Aorta (tissue), 5 donors: ENCODE measurements at regions not wholly inside any gene's neighbourhood (a gene's known extent, or its start where the extent isn't known, plus 50 kb on each side); places are given as distances from the start of the nearest gene placed in this dataset.

Experiments
- ATAC-seq: fragments of 200-7000 bp; cut with Tn5 transposase; one replicate; pipeline ENCODE4 v1.9.1; 2022; ENCODE audit warnings: moderate library complexity; ENCODE audit not compliant: low FRiP score
- DNase-seq, 2 donors: peaks; one replicate each; pipeline ENCODE4 v3.0.0-alpha.2; 2020
- H3K27ac ChIP-seq, 2 donors: one replicate each; pipeline ENCODE4 v1.5.1; 2013; ENCODE audit warnings: low read length in 2 of 2, mild to moderate bottlenecking in 2 of 2, moderate library complexity in 2 of 2, control low read depth in 1 of 2, inconsistent platforms in 1 of 2, low read depth in 1 of 2
- H3K27me3 ChIP-seq, 2 donors: one replicate each; pipeline ENCODE4 v1.6.1; 2013; ENCODE audit warnings: control low read depth in 1 of 2, low read length in 1 of 2, mild to moderate bottlenecking in 1 of 2, moderate library complexity in 1 of 2; ENCODE audit not compliant: insufficient read depth in 2 of 2, control insufficient read depth in 1 of 2
- H3K36me3 ChIP-seq, 2 donors: one replicate each; pipeline ENCODE4 v1.6.1; 2013; ENCODE audit warnings: control low read depth in 1 of 2, low read length in 1 of 2, mild to moderate bottlenecking in 1 of 2; ENCODE audit not compliant: insufficient read depth in 2 of 2, control insufficient read depth in 1 of 2
- H3K4me1 ChIP-seq, 2 donors: one replicate each; pipeline ENCODE4 v1.6.1; 2013; ENCODE audit warnings: low read length in 2 of 2, control low read depth in 1 of 2, mild to moderate bottlenecking in 1 of 2, moderate library complexity in 1 of 2; ENCODE audit not compliant: insufficient read depth in 2 of 2, control insufficient read depth in 1 of 2
- H3K4me3 ChIP-seq, 2 donors: one replicate each; pipeline ENCODE4 v1.5.1; 2013; ENCODE audit warnings: low read length in 2 of 2, control low read depth in 1 of 2, mild to moderate bottlenecking in 1 of 2
- H3K9me3 ChIP-seq: one replicate; pipeline ENCODE4 v1.6.1; 2013; ENCODE audit warnings: mild to moderate bottlenecking, low read length; ENCODE audit not compliant: control insufficient read depth
- WGBS, 2 donors: extraction: QIAGEN DNeasy Blood & Tissue Kit; methylation state at CpG; one replicate each; pipeline ENCODE4 v1.1.7; 2013; 5-methylcytosine and 5-hydroxymethylcytosine counted together
- intact Hi-C, 2 donors: fragments of 100-400 bp; cut with DNase I; formaldehyde crosslinking; loops; one replicate each; pipeline versions ENCODE4 v1.14.2 to v1.15.0; 2022
- donor health status: healthy with polysubstance abuse.
- donor health status: Bipolar disorder and iron deficiency.
- donor health status: DM: no; HTN: no; CAD: no.
- donor health status: DM: no; HTN: no; CAD: no.
- donor health status: DM: yes; HTN: yes; CAD: no.

GRCh38 chr3:177330779-177331178 is 133.5 kb upstream of the TBL1XR1 start:
- H3K4me3 ChIP-seq, result no peak overlapping the region
- no peak overlapping the region for H3K27ac ChIP-seq
- no peaks in the 10 kb centered on the region for H3K27me3 ChIP-seq
- DNase-seq (no peak), ATAC-seq (no peak)
- H3K36me3 ChIP-seq, result no peaks in the 10 kb centered on the region
- peaks cover 0 to 4% of the 10 kb centered on the region in 2 donors for H3K4me1 ChIP-seq
- intact Hi-C loops, result no loop called here
- whole genome bisulfite sequencing, 2 donors, result 93 to 94% methylated on average over 6 of the region's 6 CpGs
- H3K9me3 ChIP-seq, result no peaks in the 10 kb centered on the region

- DNase-seq (no peak), ATAC-seq (no peak)
- H3K4me3 ChIP-seq, result no peak overlapping the region
- no peaks in the 10 kb centered on the region for H3K36me3 ChIP-seq
- peaks cover 0 to 4% of the 10 kb centered on the region in 2 donors for H3K4me1 ChIP-seq
- 96% methylated on average over 3 of the region's 3 CpGs for WGBS, 2 donors
- H3K27ac ChIP-seq, result no peak overlapping the region
- intact Hi-C loops, result no loop called here
- H3K9me3 ChIP-seq, result no peaks in the 10 kb centered on the region
- H3K27me3 ChIP-seq, result no peaks in the 10 kb centered on the region
Measured at GRCh38 chr3:177331203-177331835, 134.0 kb upstream of the TBL1XR1 start.

- Histone ChIP-seq H3K4me3 (no peak overlapping the region), H3K36me3 (no peaks in the 10 kb centered on the region), H3K27ac (no peak overlapping the region), H3K4me1 (peaks cover 3 to 4% of the 10 kb centered on the region in 2 donors), H3K27me3 (no peaks in the 10 kb centered on the region), H3K9me3 (no peaks in the 10 kb centered on the region)
- no peak for ATAC-seq
- DNase-seq, result no peak
- intact Hi-C loops, result no loop called here
- 78 to 82% methylated on average over 2 of the region's 2 CpGs for whole genome bisulfite sequencing, 2 donors
Measured at GRCh38 chr3:177332955-177333354, 135.7 kb upstream of the TBL1XR1 start.

- Histone ChIP-seq H3K27ac (no peak overlapping the region), H3K36me3 (no peaks in the 10 kb centered on the region), H3K4me3 (no peak overlapping the region), H3K27me3 (no peaks in the 10 kb centered on the region), H3K9me3 (no peaks in the 10 kb centered on the region), H3K4me1 (peaks cover 6% of the 10 kb centered on the region in 2 donors)
- peak in 1 of 2 donors; percentile 72 for DNase-seq
- 46 to 50% methylated on average over 7 of the region's 7 CpGs for WGBS, 2 donors
- peak; percentile 36 for ATAC-seq
- intact Hi-C loops, result no loop called here
Measured at GRCh38 chr3:177333533-177334520, 136.5 kb upstream of the TBL1XR1 start.

- WGBS, 2 donors, result 91 to 93% methylated on average over 5 of the region's 5 CpGs
- Histone ChIP-seq H3K9me3 (no peaks in the 10 kb centered on the region), H3K36me3 (no peaks in the 10 kb centered on the region), H3K27ac (no peak overlapping the region), H3K27me3 (no peaks in the 10 kb centered on the region), H3K4me3 (no peak overlapping the region), H3K4me1 (peaks cover 4 to 8% of the 10 kb centered on the region in 2 donors)
- intact Hi-C loops, result no loop called here
- no peak for DNase-seq
- ATAC-seq, result no peak
Measured at GRCh38 chr3:177334803-177335202, 137.5 kb upstream of the TBL1XR1 start.

GRCh38 chr3:177335728-177336127 is 138.4 kb upstream of the TBL1XR1 start:
- H3K9me3 ChIP-seq, result no peaks in the 10 kb centered on the region
- H3K36me3 ChIP-seq, result no peaks in the 10 kb centered on the region
- peaks cover 5 to 8% of the 10 kb centered on the region in 2 donors for H3K4me1 ChIP-seq
- DNase-seq, result no peak
- no peak overlapping the region for H3K4me3 ChIP-seq
- peak overlapping the region in 1 of 2 donors; percentile 21 for H3K27ac ChIP-seq
- WGBS, 2 donors, result 38% methylated on average over 3 of the region's 3 CpGs
- intact Hi-C loops, result no loop called here
- no peak for ATAC-seq
- H3K27me3 ChIP-seq, result no peaks in the 10 kb centered on the region

GRCh38 chr3:177336873-177337450 is 139.7 kb upstream of the TBL1XR1 start:
- no peak overlapping the region for H3K27ac ChIP-seq
- H3K27me3 ChIP-seq, result no peaks in the 10 kb centered on the region
- no peak overlapping the region for H3K4me3 ChIP-seq
- H3K9me3 ChIP-seq, result no peaks in the 10 kb centered on the region
- 70% methylated on average over 5 of the region's 5 CpGs for WGBS, 2 donors
- no peak for DNase-seq
- no peaks in the 10 kb centered on the region for H3K36me3 ChIP-seq
- peaks cover 5 to 9% of the 10 kb centered on the region in 2 donors for H3K4me1 ChIP-seq
- ATAC-seq, result no peak
- intact Hi-C loops, result no loop called here

GRCh38 chr3:177337541-177338331 is 140.5 kb upstream of the TBL1XR1 start:
- DNase-seq, result no peak
- ATAC-seq, result peak; percentile 32
- no peaks in the 10 kb centered on the region for H3K9me3 ChIP-seq
- intact Hi-C loops, result no loop called here
- no peak overlapping the region for H3K27ac ChIP-seq
- 81 to 83% methylated on average over 9 of the region's 9 CpGs for WGBS, 2 donors
- peaks cover 5 to 10% of the 10 kb centered on the region in 2 donors for H3K4me1 ChIP-seq
- no peaks in the 10 kb centered on the region for H3K27me3 ChIP-seq
- H3K4me3 ChIP-seq, result no peak overlapping the region
- no peaks in the 10 kb centered on the region for H3K36me3 ChIP-seq
